ENCODE measurements at regions not wholly inside any gene's neighbourhood (a gene's known extent, or its start where the extent isn't known, plus 50 kb on each side); places are given as distances from the start of the nearest gene placed in this dataset.

GRCh38 chr6:84434550-84434949 is 207.1 kb upstream of the CEP162 start:
- no peaks in the 10 kb centered on the region for H3K36me3 Mint-ChIP-seq
- H3K27ac Mint-ChIP-seq = no peak overlapping the region
- H3K4me3 Mint-ChIP-seq = no peak overlapping the region
- H3K27me3 Mint-ChIP-seq (ENCODE audit: low read depth) = peaks cover 39% of the 10 kb centered on the region
- no peak for DNase-seq (ENCODE audit: low spot score in 2 of 2, unreplicated experiment in 2 of 2)
- TF ChIP-seq CTCF (IDR thresholded peaks at IDR 0.05; ENCODE audit: unreplicated experiment) = no peak
- H3K9me3 Mint-ChIP-seq = no peaks in the 10 kb centered on the region
- peaks cover 1% of the 10 kb centered on the region for H3K4me1 Mint-ChIP-seq

DNA sequence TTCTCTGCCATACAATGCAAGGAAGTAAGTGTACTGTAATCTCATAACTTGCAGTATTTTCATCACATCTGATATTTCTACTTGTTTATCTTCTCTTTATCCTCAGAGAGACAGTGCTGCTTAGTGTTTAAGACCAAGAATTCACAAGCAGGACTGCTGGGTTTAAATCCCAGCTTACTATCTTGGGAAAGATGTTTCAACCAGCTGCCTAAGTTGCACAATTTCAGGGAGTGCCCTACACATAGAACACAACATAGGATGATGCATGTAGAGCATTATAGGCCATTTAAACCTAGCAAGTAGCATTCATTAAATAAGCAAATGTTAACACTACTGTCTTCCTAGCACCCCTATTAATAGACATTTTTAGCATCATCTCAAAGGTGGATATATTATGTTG is 205.2 kb upstream of the CEP162 start:
- Mint-ChIP-seq H3K9me3 (no peaks in the 10 kb centered on the region), H3K27ac (no peak overlapping the region), H3K36me3 (no peaks in the 10 kb centered on the region), H3K4me1 (peaks cover 6% of the 10 kb centered on the region), H3K4me3 (no peak overlapping the region), H3K27me3 (ENCODE audit: low read depth) (peaks cover 50% of the 10 kb centered on the region)
- TF ChIP-seq CTCF (IDR thresholded peaks at IDR 0.05; ENCODE audit: unreplicated experiment) = no peak
- no peak for DNase-seq (ENCODE audit: low spot score in 2 of 2, unreplicated experiment in 2 of 2)

- peaks cover 35% of the 10 kb centered on the region for H3K4me1 Mint-ChIP-seq
- H3K27me3 Mint-ChIP-seq (ENCODE audit: low read depth) = peaks cover 66% of the 10 kb centered on the region
- peak in 1 of 2 experiments; percentile 49 for DNase-seq (ENCODE audit: low spot score in 2 of 2, unreplicated experiment in 2 of 2)
- peak; percentile 74 for TF ChIP-seq CTCF (IDR thresholded peaks at IDR 0.05; ENCODE audit: unreplicated experiment)
- H3K27ac Mint-ChIP-seq = no peak overlapping the region
- H3K9me3 Mint-ChIP-seq = no peaks in the 10 kb centered on the region
- no peak overlapping the region for H3K4me3 Mint-ChIP-seq
- H3K36me3 Mint-ChIP-seq = no peaks in the 10 kb centered on the region
Observed at GRCh38 chr6:84428300-84428907, 201.0 kb upstream of the CEP162 start.

DNA sequence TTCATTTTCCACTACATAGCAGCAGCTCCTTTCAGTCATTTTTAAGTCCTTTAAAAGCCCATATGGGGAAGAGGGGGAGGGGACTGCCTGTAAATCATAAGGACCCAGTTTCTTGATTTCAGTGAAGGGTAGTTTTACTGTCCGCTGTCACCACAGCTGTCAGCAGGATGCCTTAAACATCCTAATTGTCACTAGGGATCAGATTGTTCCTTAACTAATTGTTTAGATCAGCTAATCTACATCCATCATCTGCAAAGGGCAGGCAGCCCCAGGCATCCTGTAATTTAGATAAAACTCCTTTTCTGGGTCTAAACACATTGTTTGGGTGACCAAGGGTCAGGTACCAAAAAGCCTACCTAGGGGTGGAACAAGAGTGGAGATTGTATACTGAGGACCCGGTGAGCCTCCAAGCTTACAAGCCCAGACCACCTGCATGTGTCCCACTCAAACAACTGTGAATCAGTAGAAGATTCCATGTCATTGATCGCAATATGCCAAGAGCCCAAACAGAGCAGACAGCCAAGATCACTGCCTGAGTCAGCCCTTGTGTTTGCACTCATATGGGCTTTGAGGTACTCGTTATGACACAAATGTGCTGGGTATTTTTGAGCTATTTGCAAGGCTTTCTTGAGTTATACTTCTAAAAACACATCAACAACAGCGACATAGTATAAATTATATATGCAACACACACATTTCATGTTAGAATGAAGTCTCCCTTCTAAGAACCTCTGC is 198.7 kb upstream of the CEP162 start:
- peaks cover 61% of the 10 kb centered on the region for H3K27me3 Mint-ChIP-seq (ENCODE audit: low read depth)
- peak overlapping the region; percentile 39 for H3K27ac Mint-ChIP-seq
- H3K36me3 Mint-ChIP-seq = no peaks in the 10 kb centered on the region
- H3K9me3 Mint-ChIP-seq = no peaks in the 10 kb centered on the region
- peaks cover 52% of the 10 kb centered on the region for H3K4me1 Mint-ChIP-seq
- DNase-seq (ENCODE audit: low spot score in 2 of 2, unreplicated experiment in 2 of 2) = no peak
- H3K4me3 Mint-ChIP-seq = no peak overlapping the region
- no peak for TF ChIP-seq CTCF (IDR thresholded peaks at IDR 0.05; ENCODE audit: unreplicated experiment)

DNA sequence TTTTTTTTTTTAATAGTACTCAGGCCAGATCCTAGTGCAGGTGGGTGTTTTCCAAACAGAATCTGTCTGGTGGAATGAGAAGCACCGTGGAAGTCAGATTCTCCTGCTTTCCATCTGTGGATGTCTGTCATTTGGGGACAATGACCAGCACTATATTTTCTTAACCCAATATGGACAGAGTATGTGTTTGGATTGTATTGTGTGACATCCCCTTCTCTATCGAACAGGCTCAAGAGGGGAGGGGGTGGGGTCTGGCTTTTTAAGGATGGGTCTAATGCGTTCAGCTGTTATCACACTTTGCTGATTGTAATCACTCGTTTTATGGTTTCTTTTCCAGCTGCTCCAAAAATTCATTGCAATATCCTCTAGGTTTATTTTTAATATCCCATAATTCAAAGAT is 197.5 kb upstream of the CEP162 start:
- no peak for TF ChIP-seq CTCF (IDR thresholded peaks at IDR 0.05; ENCODE audit: unreplicated experiment)
- H3K36me3 Mint-ChIP-seq = no peaks in the 10 kb centered on the region
- no peak for DNase-seq (ENCODE audit: low spot score in 2 of 2, unreplicated experiment in 2 of 2)
- peaks cover 58% of the 10 kb centered on the region for H3K27me3 Mint-ChIP-seq (ENCODE audit: low read depth)
- no peak overlapping the region for H3K4me3 Mint-ChIP-seq
- H3K9me3 Mint-ChIP-seq = no peaks in the 10 kb centered on the region
- H3K4me1 Mint-ChIP-seq = peaks cover 56% of the 10 kb centered on the region
- H3K27ac Mint-ChIP-seq = no peak overlapping the region

All from mesothelial cell of epicardium (in vitro differentiated cells).